ENCODE measurements at regions not wholly inside any gene's neighbourhood (a gene's known extent, or its start where the extent isn't known, plus 50 kb on each side); places are given as distances from the start of the nearest gene placed in this dataset.

DNA sequence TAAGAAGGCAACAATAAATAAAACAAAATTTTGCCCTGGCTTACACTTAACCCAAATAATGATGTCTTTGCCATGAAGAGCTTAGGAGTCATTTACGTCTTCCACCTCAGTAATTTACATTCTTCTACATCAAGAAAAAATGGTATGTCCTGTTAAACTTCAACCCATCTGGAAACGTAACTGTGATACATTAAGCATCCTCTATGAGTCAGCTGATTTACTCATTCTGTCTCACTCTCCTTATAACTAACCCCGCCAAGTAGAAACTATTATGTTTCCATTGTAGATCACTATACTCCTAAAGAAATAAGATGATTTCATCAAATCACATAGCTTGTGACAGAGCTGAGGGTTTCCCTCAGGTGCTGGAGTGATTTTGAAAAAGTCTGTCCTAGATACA is 330.7 kb downstream of the CDC14C start:
- TF ChIP-seq, protein P1, sequence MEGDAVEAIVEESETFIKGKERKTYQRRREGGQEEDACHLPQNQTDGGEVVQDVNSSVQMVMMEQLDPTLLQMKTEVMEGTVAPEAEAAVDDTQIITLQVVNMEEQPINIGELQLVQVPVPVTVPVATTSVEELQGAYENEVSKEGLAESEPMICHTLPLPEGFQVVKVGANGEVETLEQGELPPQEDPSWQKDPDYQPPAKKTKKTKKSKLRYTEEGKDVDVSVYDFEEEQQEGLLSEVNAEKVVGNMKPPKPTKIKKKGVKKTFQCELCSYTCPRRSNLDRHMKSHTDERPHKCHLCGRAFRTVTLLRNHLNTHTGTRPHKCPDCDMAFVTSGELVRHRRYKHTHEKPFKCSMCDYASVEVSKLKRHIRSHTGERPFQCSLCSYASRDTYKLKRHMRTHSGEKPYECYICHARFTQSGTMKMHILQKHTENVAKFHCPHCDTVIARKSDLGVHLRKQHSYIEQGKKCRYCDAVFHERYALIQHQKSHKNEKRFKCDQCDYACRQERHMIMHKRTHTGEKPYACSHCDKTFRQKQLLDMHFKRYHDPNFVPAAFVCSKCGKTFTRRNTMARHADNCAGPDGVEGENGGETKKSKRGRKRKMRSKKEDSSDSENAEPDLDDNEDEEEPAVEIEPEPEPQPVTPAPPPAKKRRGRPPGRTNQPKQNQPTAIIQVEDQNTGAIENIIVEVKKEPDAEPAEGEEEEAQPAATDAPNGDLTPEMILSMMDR (IDR thresholded peaks at IDR 0.05): no peak
- TF ChIP-seq EZH2 (IDR thresholded peaks at IDR 0.05): no peak
